A549 (cell line): ENCODE measurements at regions not wholly inside any gene's neighbourhood (a gene's known extent, or its start where the extent isn't known, plus 50 kb on each side); places are given as distances from the start of the nearest gene placed in this dataset.

Experiments used
- ATAC-seq, 2 experiments: fragments of 200-7000 bp in 1 of 2; fragments of >200 bp in 1 of 2; cut with Nextera tagmentation in 1 of 2; cut with Tn5 transposase in 1 of 2; 3 replicates each; pipeline versions ENCODE4 v1.8.0 to v1.9.1; 2018 to 2020; ENCODE audit warnings: mild to moderate bottlenecking in 1 of 2, moderate library complexity in 1 of 2
- CTCF ChIA-PET: fragments of 300-600 bp; sonication (Branson Sonifier 250); formaldehyde crosslinking; extraction: SDS; loops from one replicate; lab custom pipeline; 2021; ENCODE audit warnings: antibody characterized with exemption, inconsistent platforms; lab: Yijun Ruan, JAX
- POLR2A ChIA-PET: fragments of 350-600 bp; formaldehyde crosslinking; extraction: SDS; loops from one replicate; lab custom pipeline; 2021; ENCODE audit warnings: antibody characterized with exemption, inconsistent platforms; lab: Yijun Ruan, JAX
- DNase-seq, 2 experiments: peaks; one replicate each; pipeline versions ENCODE4 v3.0.0 to v3.0.0-alpha.2; 2011 to 2016; ENCODE audit warnings: low read depth in 1 of 2, low spot score in 1 of 2
- FAIRE-seq: peaks from 2 replicates; lab custom pipeline; 2011; peaks lifted over from hg19 to GRCh38; lab: Jason Lieb, UNC
- H3K27ac ChIP-seq, 2 experiments: fragments of >200 bp; sonication (Bioruptor Twin); formaldehyde crosslinking; 3 replicates each; pipeline ENCODE4 v1.5.1; 2016 to 2017
- H3K4me1 ChIP-seq: fragments of >200 bp; sonication (Bioruptor Twin); formaldehyde crosslinking; 3 replicates; pipeline ENCODE4 v1.6.1; 2016
- H3K4me2 ChIP-seq: fragments of >200 bp; sonication (Bioruptor Twin); formaldehyde crosslinking; 3 replicates; pipeline ENCODE4 v1.6.1; 2016
- H3K4me3 ChIP-seq: fragments of >200 bp; sonication (Bioruptor Twin); formaldehyde crosslinking; 3 replicates; pipeline ENCODE4 v1.5.1; 2016
- H3K9me3 ChIP-seq: fragments of >200 bp; sonication (Bioruptor Twin); formaldehyde crosslinking; 3 replicates; pipeline ENCODE4 v1.6.1; 2016
- BHLHE40 ChIP-seq: IDR thresholded peaks from 2 replicates; pipeline ENCODE4 v1.6.1; 2012; ENCODE audit warnings: low read depth, low read length, inconsistent platforms
- CHD4 ChIP-seq: fragments of 200-600 bp; sonication (generic); IDR thresholded peaks from 2 replicates; pipeline ENCODE4 v1.6.1; 2016; ENCODE audit warnings: antibody characterized with exemption, mild to moderate bottlenecking, borderline replicate concordance
- FOSB ChIP-seq: fragments of 250-450 bp; sonication (Bioruptor Pico); IDR thresholded peaks from 2 replicates; pipeline ENCODE4 v1.5.0; 2020; ENCODE audit warnings: mild to moderate bottlenecking, moderate library complexity
- GATA3 ChIP-seq: IDR thresholded peaks from 2 replicates; pipeline ENCODE4 v1.6.1; 2012; ENCODE audit warnings: borderline replicate concordance
- HDAC2 ChIP-seq: fragments of 200-600 bp; sonication (generic); IDR thresholded peaks from 2 replicates; pipeline ENCODE4 v1.6.1; 2016
- HOXB13 ChIP-seq: fragments of 250-450 bp; sonication (Bioruptor Pico); IDR thresholded peaks from 2 replicates; pipeline ENCODE4 v1.5.0; 2020; ENCODE audit warnings: low read depth, mild to moderate bottlenecking, moderate library complexity
- HOXB5 ChIP-seq: fragments of 250-450 bp; sonication (Bioruptor Pico); IDR thresholded peaks from 2 replicates; pipeline ENCODE4 v1.5.0; 2020; ENCODE audit warnings: mild to moderate bottlenecking, moderate library complexity
- MYC ChIP-seq: IDR thresholded peaks from 2 replicates; pipeline ENCODE4 v1.6.1; 2012; ENCODE audit warnings: mild to moderate bottlenecking, inconsistent platforms, low read length, improper control_type of control experiment, borderline replicate concordance
- NR3C1 ChIP-seq: fragments of >200 bp; sonication (Bioruptor Twin); formaldehyde crosslinking; IDR thresholded peaks from 3 replicates; pipeline ENCODE4 v1.6.1; 2017
- POLR2A ChIP-seq: IDR thresholded peaks from 2 replicates; pipeline ENCODE4 v1.6.1; 2012; ENCODE audit warnings: mild to moderate bottlenecking, low read length
- RARB ChIP-seq: fragments of 250-450 bp; sonication (Bioruptor Pico); IDR thresholded peaks from 2 replicates; pipeline ENCODE4 v1.8.0; 2021; ENCODE audit warnings: mild to moderate bottlenecking, moderate library complexity
- RCOR1 ChIP-seq: fragments of 150-350 bp; IDR thresholded peaks from 2 replicates; pipeline ENCODE4 v1.6.1; 2014; ENCODE audit warnings: antibody characterized with exemption, low read length, low read depth
- RNF2 ChIP-seq: fragments of 200-600 bp; sonication (generic); IDR thresholded peaks from 2 replicates; pipeline ENCODE4 v1.6.1; 2016; ENCODE audit warnings: low read depth, mild to moderate bottlenecking, antibody characterized with exemption, moderate library complexity, borderline replicate concordance
- SMC3 ChIP-seq: fragments of >200 bp; sonication (Bioruptor Twin); formaldehyde crosslinking; IDR thresholded peaks from 3 replicates; pipeline ENCODE4 v1.6.1; 2018; ENCODE audit warnings: inconsistent platforms
- TFCP2L1 ChIP-seq: fragments of 250-450 bp; sonication (Bioruptor Pico); IDR thresholded peaks from 2 replicates; pipeline ENCODE4 v1.5.0; 2021; ENCODE audit warnings: mild to moderate bottlenecking
- TP53 ChIP-seq: fragments of 250-450 bp; sonication (Bioruptor Pico); IDR thresholded peaks from 2 replicates; pipeline ENCODE4 v1.5.0; 2021; ENCODE audit warnings: mild to moderate bottlenecking, moderate library complexity
- ZNF302 ChIP-seq: fragments of 250-450 bp; sonication (Bioruptor Pico); IDR thresholded peaks from 2 replicates; pipeline ENCODE4 v1.9.0; 2021; ENCODE audit warnings: inconsistent platforms, mild to moderate bottlenecking, moderate library complexity
- WGBS: methylation state at CpG from one replicate; pipeline ENCODE4 v1.1.6; 2017; ENCODE audit errors: missing lambda C conversion rate; 5-methylcytosine and 5-hydroxymethylcytosine counted together
- TF ChIP-seq, protein P1 (sequence below): IDR thresholded peaks from 2 replicates; pipeline ENCODE4 v1.6.1; 2012
- TF ChIP-seq, protein P2 (sequence below): fragments of 200-600 bp; sonication (generic); IDR thresholded peaks from 2 replicates; pipeline ENCODE4 v1.6.1; 2016; ENCODE audit warnings: antibody characterized with exemption, mild to moderate bottlenecking, moderate library complexity
- TF ChIP-seq, protein P3 (sequence below): fragments of 250-450 bp; sonication (Bioruptor Pico); IDR thresholded peaks from 2 replicates; pipeline ENCODE4 v1.5.0; 2020; ENCODE audit warnings: low read depth, mild to moderate bottlenecking, moderate library complexity
- TF ChIP-seq, protein P4 (sequence below): fragments of 250-450 bp; sonication (Bioruptor Pico); IDR thresholded peaks from 2 replicates; pipeline ENCODE4 v1.5.0; 2021; ENCODE audit warnings: mild to moderate bottlenecking, moderate library complexity, borderline replicate concordance
- TF ChIP-seq, protein P5 (sequence below): fragments of >200 bp; sonication (Bioruptor Twin); formaldehyde crosslinking; IDR thresholded peaks from 3 replicates; pipeline ENCODE4 v1.5.1; 2016

DNA sequence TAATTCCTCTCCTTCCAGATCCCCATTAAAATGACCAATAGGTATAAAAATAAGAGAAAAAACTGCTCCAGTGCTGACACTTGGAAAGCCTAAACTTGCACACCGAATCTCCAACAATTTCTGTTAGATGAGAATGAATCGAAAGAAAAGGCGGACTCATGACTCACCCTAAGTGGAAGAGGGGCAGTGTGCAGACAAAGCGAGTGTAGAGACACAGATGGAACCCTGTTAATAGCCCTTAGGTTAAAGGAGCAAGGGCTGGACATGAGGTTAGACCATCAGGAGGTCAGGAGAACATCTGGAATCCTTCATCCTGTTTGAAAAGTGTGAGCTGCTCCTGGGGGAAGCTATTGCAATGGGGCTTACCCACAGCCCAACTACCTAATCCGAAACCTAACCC is 103.4 kb upstream of the GLI3 start:
- 7% methylated on average over 5 of the region's 5 CpGs for WGBS
- H3K4me3 ChIP-seq: no peak overlapping the region
- no peak overlapping the region for H3K27ac ChIP-seq
- H3K9me3 ChIP-seq: no peaks in the 10 kb centered on the region
- POLR2A ChIA-PET: no interaction called here
- DNase-seq (no peak), ATAC-seq (no peak), FAIRE-seq (no peak)
- CTCF ChIA-PET: no interaction called here
- TF ChIP-seq HDAC2 (no peak), NR3C1 (no peak), FOSB (no peak), BHLHE40 (no peak), TP53 (CRISPR knock-in tag) (no peak), RARB (CRISPR knock-in tag) (no peak), ZNF302 (CRISPR knock-in tag) (no peak)
- TF ChIP-seq, protein P1, sequence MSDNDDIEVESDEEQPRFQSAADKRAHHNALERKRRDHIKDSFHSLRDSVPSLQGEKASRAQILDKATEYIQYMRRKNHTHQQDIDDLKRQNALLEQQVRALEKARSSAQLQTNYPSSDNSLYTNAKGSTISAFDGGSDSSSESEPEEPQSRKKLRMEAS: no peak
- TF ChIP-seq, protein P2, sequence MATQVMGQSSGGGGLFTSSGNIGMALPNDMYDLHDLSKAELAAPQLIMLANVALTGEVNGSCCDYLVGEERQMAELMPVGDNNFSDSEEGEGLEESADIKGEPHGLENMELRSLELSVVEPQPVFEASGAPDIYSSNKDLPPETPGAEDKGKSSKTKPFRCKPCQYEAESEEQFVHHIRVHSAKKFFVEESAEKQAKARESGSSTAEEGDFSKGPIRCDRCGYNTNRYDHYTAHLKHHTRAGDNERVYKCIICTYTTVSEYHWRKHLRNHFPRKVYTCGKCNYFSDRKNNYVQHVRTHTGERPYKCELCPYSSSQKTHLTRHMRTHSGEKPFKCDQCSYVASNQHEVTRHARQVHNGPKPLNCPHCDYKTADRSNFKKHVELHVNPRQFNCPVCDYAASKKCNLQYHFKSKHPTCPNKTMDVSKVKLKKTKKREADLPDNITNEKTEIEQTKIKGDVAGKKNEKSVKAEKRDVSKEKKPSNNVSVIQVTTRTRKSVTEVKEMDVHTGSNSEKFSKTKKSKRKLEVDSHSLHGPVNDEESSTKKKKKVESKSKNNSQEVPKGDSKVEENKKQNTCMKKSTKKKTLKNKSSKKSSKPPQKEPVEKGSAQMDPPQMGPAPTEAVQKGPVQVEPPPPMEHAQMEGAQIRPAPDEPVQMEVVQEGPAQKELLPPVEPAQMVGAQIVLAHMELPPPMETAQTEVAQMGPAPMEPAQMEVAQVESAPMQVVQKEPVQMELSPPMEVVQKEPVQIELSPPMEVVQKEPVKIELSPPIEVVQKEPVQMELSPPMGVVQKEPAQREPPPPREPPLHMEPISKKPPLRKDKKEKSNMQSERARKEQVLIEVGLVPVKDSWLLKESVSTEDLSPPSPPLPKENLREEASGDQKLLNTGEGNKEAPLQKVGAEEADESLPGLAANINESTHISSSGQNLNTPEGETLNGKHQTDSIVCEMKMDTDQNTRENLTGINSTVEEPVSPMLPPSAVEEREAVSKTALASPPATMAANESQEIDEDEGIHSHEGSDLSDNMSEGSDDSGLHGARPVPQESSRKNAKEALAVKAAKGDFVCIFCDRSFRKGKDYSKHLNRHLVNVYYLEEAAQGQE: no peak
- TF ChIP-seq, protein P3, sequence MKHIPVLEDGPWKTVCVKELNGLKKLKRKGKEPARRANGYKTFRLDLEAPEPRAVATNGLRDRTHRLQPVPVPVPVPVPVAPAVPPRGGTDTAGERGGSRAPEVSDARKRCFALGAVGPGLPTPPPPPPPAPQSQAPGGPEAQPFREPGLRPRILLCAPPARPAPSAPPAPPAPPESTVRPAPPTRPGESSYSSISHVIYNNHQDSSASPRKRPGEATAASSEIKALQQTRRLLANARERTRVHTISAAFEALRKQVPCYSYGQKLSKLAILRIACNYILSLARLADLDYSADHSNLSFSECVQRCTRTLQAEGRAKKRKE (CRISPR knock-in tag): no peak
- H3K4me1 ChIP-seq: no peaks in the 10 kb centered on the region
- no peak overlapping the region for H3K4me2 ChIP-seq

DNA sequence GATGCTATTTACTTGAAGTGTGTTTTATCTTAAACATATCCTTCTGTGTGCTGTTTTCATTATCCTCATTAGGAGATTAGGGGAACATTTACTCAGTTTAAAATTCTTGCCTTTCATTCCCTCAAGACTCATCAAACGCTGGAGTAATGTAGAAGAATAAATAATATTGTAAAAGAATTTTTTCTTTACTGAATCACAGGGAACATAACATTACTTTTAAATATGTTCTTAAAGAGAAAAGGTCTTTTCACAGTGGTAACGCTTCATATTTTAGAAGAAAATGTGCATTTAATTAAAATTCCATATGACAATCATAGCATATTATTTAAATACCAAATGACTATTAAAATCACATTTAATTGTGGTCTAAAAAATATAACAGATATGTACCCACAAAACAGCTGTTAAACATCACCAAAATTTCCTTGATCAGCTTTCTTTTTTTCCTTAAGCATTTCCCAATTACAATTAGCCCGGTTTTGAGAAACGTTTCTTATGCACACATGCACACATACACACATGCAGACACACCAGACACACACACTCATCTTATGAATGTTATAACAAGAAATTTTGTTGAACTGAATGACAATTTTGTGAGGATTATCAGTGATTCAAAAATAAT is 102.0 kb upstream of the GLI3 start:
- WGBS: 3% methylated on average over 4 of the region's 4 CpGs
- POLR2A ChIA-PET: no interaction called here

More for the DNA sequence above, 102.0 kb upstream of the GLI3 start:
- Histone ChIP-seq H3K4me1 (no peaks in the 10 kb centered on the region), H3K9me3 (no peaks in the 10 kb centered on the region), H3K4me2 (no peak overlapping the region), H3K4me3 (no peak overlapping the region), H3K27ac (no peak overlapping the region)
- no peak for TF ChIP-seq POLR2A
- TF ChIP-seq HOXB13: no peak
- TF ChIP-seq, protein P1: no peak
- TF ChIP-seq, protein P4, sequence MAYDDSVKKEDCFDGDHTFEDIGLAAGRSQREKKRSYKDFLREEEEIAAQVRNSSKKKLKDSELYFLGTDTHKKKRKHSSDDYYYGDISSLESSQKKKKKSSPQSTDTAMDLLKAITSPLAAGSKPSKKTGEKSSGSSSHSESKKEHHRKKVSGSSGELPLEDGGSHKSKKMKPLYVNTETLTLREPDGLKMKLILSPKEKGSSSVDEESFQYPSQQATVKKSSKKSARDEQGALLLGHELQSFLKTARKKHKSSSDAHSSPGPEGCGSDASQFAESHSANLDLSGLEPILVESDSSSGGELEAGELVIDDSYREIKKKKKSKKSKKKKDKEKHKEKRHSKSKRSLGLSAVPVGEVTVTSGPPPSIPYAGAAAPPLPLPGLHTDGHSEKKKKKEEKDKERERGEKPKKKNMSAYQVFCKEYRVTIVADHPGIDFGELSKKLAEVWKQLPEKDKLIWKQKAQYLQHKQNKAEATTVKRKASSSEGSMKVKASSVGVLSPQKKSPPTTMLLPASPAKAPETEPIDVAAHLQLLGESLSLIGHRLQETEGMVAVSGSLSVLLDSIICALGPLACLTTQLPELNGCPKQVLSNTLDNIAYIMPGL: no peak
- TF ChIP-seq GATA3: no peak
- no peak for TF ChIP-seq TFCP2L1 (CRISPR knock-in tag)
- TF ChIP-seq SMC3: no peak
- TF ChIP-seq, protein P5, sequence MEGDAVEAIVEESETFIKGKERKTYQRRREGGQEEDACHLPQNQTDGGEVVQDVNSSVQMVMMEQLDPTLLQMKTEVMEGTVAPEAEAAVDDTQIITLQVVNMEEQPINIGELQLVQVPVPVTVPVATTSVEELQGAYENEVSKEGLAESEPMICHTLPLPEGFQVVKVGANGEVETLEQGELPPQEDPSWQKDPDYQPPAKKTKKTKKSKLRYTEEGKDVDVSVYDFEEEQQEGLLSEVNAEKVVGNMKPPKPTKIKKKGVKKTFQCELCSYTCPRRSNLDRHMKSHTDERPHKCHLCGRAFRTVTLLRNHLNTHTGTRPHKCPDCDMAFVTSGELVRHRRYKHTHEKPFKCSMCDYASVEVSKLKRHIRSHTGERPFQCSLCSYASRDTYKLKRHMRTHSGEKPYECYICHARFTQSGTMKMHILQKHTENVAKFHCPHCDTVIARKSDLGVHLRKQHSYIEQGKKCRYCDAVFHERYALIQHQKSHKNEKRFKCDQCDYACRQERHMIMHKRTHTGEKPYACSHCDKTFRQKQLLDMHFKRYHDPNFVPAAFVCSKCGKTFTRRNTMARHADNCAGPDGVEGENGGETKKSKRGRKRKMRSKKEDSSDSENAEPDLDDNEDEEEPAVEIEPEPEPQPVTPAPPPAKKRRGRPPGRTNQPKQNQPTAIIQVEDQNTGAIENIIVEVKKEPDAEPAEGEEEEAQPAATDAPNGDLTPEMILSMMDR: no peak
- no peak for TF ChIP-seq RNF2
- TF ChIP-seq HOXB5 (CRISPR knock-in tag): no peak
- no peak for TF ChIP-seq BHLHE40
- TF ChIP-seq RCOR1: no peak
- no peak for TF ChIP-seq NR3C1
- no peak for TF ChIP-seq CHD4
- TF ChIP-seq MYC: no peak
- no peak for FAIRE-seq
- CTCF ChIA-PET: no interaction called here
- no peak for DNase-seq
- no peak for ATAC-seq
